Stimulated activated naive B cell treated with anti-CD40 and anti-IgM and Interleukin-4, amounts not matched to agents 10 μg/mL and 1 μg/mL and 100 μg/mL, for 72 hours (primary cell): ENCODE measurements at regions not wholly inside any gene's neighbourhood (a gene's known extent, or its start where the extent isn't known, plus 50 kb on each side); places are given as distances from the start of the nearest gene placed in this dataset.
A peak's percentile ranks its signal among the peaks of the same experiment; 100 is the strongest.

Experiments used
- ATAC-seq, 2 donors: fragments of 150-1000 bp; cut with Tn5 transposase; replicated peaks; 2 replicates each; pipeline ENCODE4 v1.10.0; 2021; ENCODE audit warnings: moderate library complexity in 1 of 2
- DNase-seq: peaks from one replicate; pipeline ENCODE4 v3.0.0; 2021
- H3K27ac Mint-ChIP-seq: one replicate; pipeline ENCODE4 v1.8.0; 2022; ENCODE audit warnings: mild to moderate bottlenecking, mixed read lengths
- H3K27me3 Mint-ChIP-seq, 2 donors: one replicate each; pipeline ENCODE4 v1.8.0; 2022; ENCODE audit warnings: mixed read lengths in 2 of 2
- H3K36me3 Mint-ChIP-seq, 2 donors: one replicate each; pipeline ENCODE4 v1.8.0; 2022; ENCODE audit warnings: mixed read lengths in 2 of 2, mild to moderate bottlenecking in 1 of 2
- H3K4me1 Mint-ChIP-seq, 2 donors: one replicate each; pipeline ENCODE4 v1.8.0; 2022; ENCODE audit warnings: mixed read lengths in 2 of 2, mild to moderate bottlenecking in 1 of 2
- H3K4me3 Mint-ChIP-seq, 2 donors: one replicate each; pipeline ENCODE4 v1.8.0; 2022; ENCODE audit warnings: mild to moderate bottlenecking in 2 of 2, mixed read lengths in 2 of 2, moderate library complexity in 1 of 2
- H3K9me3 Mint-ChIP-seq, 2 donors: one replicate each; pipeline ENCODE4 v1.8.0; 2022; ENCODE audit warnings: mixed read lengths in 2 of 2, mild to moderate bottlenecking in 1 of 2

- Mint-ChIP-seq H3K9me3 (peaks cover 4 to 8% of the 10 kb centered on the region in 2 donors), H3K4me1 (no peaks in the 10 kb centered on the region), H3K27ac (peak overlapping the region; percentile 14), H3K4me3 (no peak overlapping the region), H3K27me3 (peaks cover 6 to 12% of the 10 kb centered on the region in 2 donors), H3K36me3 (peaks cover 3 to 4% of the 10 kb centered on the region in 2 donors)
- no peak for DNase-seq
- ATAC-seq = no peak
These were observed 59.4 kb upstream of the CD83 start for GRCh38 chr6:14058029-14058695.

- DNase-seq (no peak), ATAC-seq (no peak)
- H3K36me3 Mint-ChIP-seq = peaks cover 3 to 4% of the 10 kb centered on the region in 2 donors
- H3K27me3 Mint-ChIP-seq = peaks cover 6 to 12% of the 10 kb centered on the region in 2 donors
- peaks cover 4 to 8% of the 10 kb centered on the region in 2 donors for H3K9me3 Mint-ChIP-seq
- no peaks in the 10 kb centered on the region for H3K4me1 Mint-ChIP-seq
- H3K4me3 Mint-ChIP-seq = no peak overlapping the region
- H3K27ac Mint-ChIP-seq = no peak overlapping the region
These were observed 58.8 kb upstream of the CD83 start for GRCh38 chr6:14058735-14059134.

- no peak for DNase-seq
- H3K4me3 Mint-ChIP-seq = no peak overlapping the region
- no peak for ATAC-seq
- H3K9me3 Mint-ChIP-seq = peaks cover 4 to 8% of the 10 kb centered on the region in 2 donors
- H3K27me3 Mint-ChIP-seq = peaks cover 6 to 12% of the 10 kb centered on the region in 2 donors
- H3K4me1 Mint-ChIP-seq = no peaks in the 10 kb centered on the region
- no peak overlapping the region for H3K27ac Mint-ChIP-seq
- peaks cover 3 to 4% of the 10 kb centered on the region in 2 donors for H3K36me3 Mint-ChIP-seq
These were observed 57.7 kb upstream of the CD83 start for GRCh38 chr6:14059791-14060436.

GRCh38 chr6:14060971-14061370 lies 56.6 kb upstream of the CD83 start:
- no peak overlapping the region for H3K4me3 Mint-ChIP-seq
- peaks cover 4 to 8% of the 10 kb centered on the region in 2 donors for H3K9me3 Mint-ChIP-seq
- peaks cover 3 to 4% of the 10 kb centered on the region in 2 donors for H3K36me3 Mint-ChIP-seq
- DNase-seq (no peak), ATAC-seq (no peak)
- peaks cover 4 to 7% of the 10 kb centered on the region in 2 donors for H3K4me1 Mint-ChIP-seq
- peaks cover 6 to 12% of the 10 kb centered on the region in 2 donors for H3K27me3 Mint-ChIP-seq
- no peak overlapping the region for H3K27ac Mint-ChIP-seq

- Mint-ChIP-seq H3K4me3 (no peak overlapping the region), H3K27ac (no peak overlapping the region), H3K36me3 (peaks cover 3 to 4% of the 10 kb centered on the region in 2 donors), H3K9me3 (peaks cover 4 to 8% of the 10 kb centered on the region in 2 donors), H3K4me1 (peaks cover 4 to 12% of the 10 kb centered on the region in 2 donors), H3K27me3 (peaks cover 6 to 12% of the 10 kb centered on the region in 2 donors)
- ATAC-seq (no peak), DNase-seq (no peak)
These were observed 55.9 kb upstream of the CD83 start for GRCh38 chr6:14061643-14062042.

- H3K36me3 Mint-ChIP-seq = peaks cover 3 to 4% of the 10 kb centered on the region in 2 donors
- peaks cover 4 to 8% of the 10 kb centered on the region in 2 donors for H3K9me3 Mint-ChIP-seq
- no peak overlapping the region for H3K4me3 Mint-ChIP-seq
- ATAC-seq (no peak), DNase-seq (no peak)
- H3K27ac Mint-ChIP-seq = no peak overlapping the region
- H3K4me1 Mint-ChIP-seq = peaks cover 8 to 21% of the 10 kb centered on the region in 2 donors
- peaks cover 6 to 12% of the 10 kb centered on the region in 2 donors for H3K27me3 Mint-ChIP-seq
These were observed 55.1 kb upstream of the CD83 start for GRCh38 chr6:14062345-14063029.

- Mint-ChIP-seq H3K27me3 (peaks cover 6 to 8% of the 10 kb centered on the region in 2 donors), H3K36me3 (peaks cover 3 to 4% of the 10 kb centered on the region in 2 donors), H3K27ac (no peak overlapping the region), H3K4me3 (no peak overlapping the region), H3K9me3 (peaks cover 4 to 8% of the 10 kb centered on the region in 2 donors), H3K4me1 (peaks cover 19 to 33% of the 10 kb centered on the region in 2 donors)
- ATAC-seq (no peak), DNase-seq (no peak)
These were observed 53.8 kb upstream of the CD83 start for GRCh38 chr6:14063756-14064155.

GRCh38 chr6:14065350-14065749 lies 52.2 kb upstream of the CD83 start:
- peaks cover 3 to 4% of the 10 kb centered on the region in 2 donors for H3K36me3 Mint-ChIP-seq
- ATAC-seq (no peak), DNase-seq (no peak)
- peaks cover 27 to 41% of the 10 kb centered on the region in 2 donors for H3K4me1 Mint-ChIP-seq
- H3K9me3 Mint-ChIP-seq = peaks cover 4 to 8% of the 10 kb centered on the region in 2 donors
- H3K27me3 Mint-ChIP-seq = peaks cover 0 to 3% of the 10 kb centered on the region in 2 donors
- H3K27ac Mint-ChIP-seq = no peak overlapping the region
- no peak overlapping the region for H3K4me3 Mint-ChIP-seq

- Mint-ChIP-seq H3K27me3 (no peaks in the 10 kb centered on the region), H3K36me3 (peaks cover 3 to 7% of the 10 kb centered on the region in 2 donors), H3K9me3 (peaks cover 4 to 6% of the 10 kb centered on the region in 2 donors), H3K27ac (peak overlapping the region; percentile 97), H3K4me3 (peak overlapping the region; percentile 68 to 76), H3K4me1 (peaks cover 32 to 57% of the 10 kb centered on the region in 2 donors)
- ATAC-seq = peak; percentile 68 to 74
- DNase-seq = no peak
These were observed 50.7 kb upstream of the CD83 start for GRCh38 chr6:14066782-14067406.

- Mint-ChIP-seq H3K27me3 (no peaks in the 10 kb centered on the region), H3K27ac (peak overlapping the region; percentile 97), H3K9me3 (peaks cover 0 to under 1% of the 10 kb centered on the region in 2 donors), H3K36me3 (peaks cover under 1 to 3% of the 10 kb centered on the region in 2 donors), H3K4me3 (peak overlapping the region; percentile 33 to 50), H3K4me1 (peaks cover 37 to 63% of the 10 kb centered on the region in 2 donors)
- ATAC-seq (no peak), DNase-seq (no peak)
These were observed 49.9 kb upstream of the CD83 start for GRCh38 chr6:14067656-14068055.
